GM23248 (cell line): ENCODE measurements at regions not wholly inside any gene's neighbourhood (a gene's known extent, or its start where the extent isn't known, plus 50 kb on each side); places are given as distances from the start of the nearest gene placed in this dataset.

Experiments
- DNase-seq: peaks from one replicate; pipeline ENCODE4 v3.0.0-alpha.2; 2015
- H2AFZ ChIP-seq: fragments of 200-600 bp; sonication (generic); 2 replicates; pipeline ENCODE4 v1.6.1; 2016; ENCODE audit warnings: antibody characterized with exemption
- H3F3A ChIP-seq: fragments of 200-600 bp; sonication (generic); 2 replicates; pipeline ENCODE4 v1.6.1; 2016; ENCODE audit warnings: mild to moderate bottlenecking, antibody characterized with exemption, mixed run types; ENCODE audit not compliant: insufficient read depth
- H3K27ac ChIP-seq: fragments of 200-600 bp; sonication (generic); 2 replicates; pipeline ENCODE4 v1.5.1; 2016; ENCODE audit warnings: mild to moderate bottlenecking
- H3K27me3 ChIP-seq: fragments of 200-600 bp; sonication (generic); replicated peaks from 2 replicates; pipeline ENCODE4 v1.6.1; 2016; ENCODE audit warnings: mild to moderate bottlenecking; ENCODE audit not compliant: insufficient read depth
- H3K36me3 ChIP-seq: fragments of 200-600 bp; sonication (generic); 2 replicates; pipeline ENCODE4 v1.6.1; 2016; ENCODE audit warnings: low read depth, mild to moderate bottlenecking
- H3K4me1 ChIP-seq: fragments of 200-600 bp; sonication (generic); 2 replicates; pipeline ENCODE4 v1.6.1; 2016; ENCODE audit warnings: mild to moderate bottlenecking; ENCODE audit not compliant: insufficient read depth
- H3K4me2 ChIP-seq: fragments of 200-600 bp; sonication (generic); one replicate; pipeline ENCODE4 v1.6.1; 2016; ENCODE audit warnings: mild to moderate bottlenecking; ENCODE audit not compliant: unreplicated experiment
- H3K4me3 ChIP-seq: fragments of 200-600 bp; sonication (generic); 2 replicates; pipeline ENCODE4 v1.5.1; 2016; ENCODE audit warnings: mild to moderate bottlenecking
- H3K79me2 ChIP-seq: fragments of 200-600 bp; sonication (generic); 2 replicates; pipeline ENCODE4 v1.6.1; 2016; ENCODE audit warnings: mild to moderate bottlenecking; ENCODE audit not compliant: insufficient read depth
- H3K9ac ChIP-seq: fragments of 200-600 bp; sonication (generic); 2 replicates; pipeline ENCODE4 v1.6.1; 2016; ENCODE audit warnings: mild to moderate bottlenecking
- H3K9me2 ChIP-seq: fragments of 200-600 bp; sonication (generic); 2 replicates; pipeline ENCODE4 v1.6.1; 2016; ENCODE audit warnings: mixed run types, mild to moderate bottlenecking, moderate library complexity; ENCODE audit not compliant: insufficient read depth
- H3K9me3 ChIP-seq: fragments of 200-600 bp; sonication (generic); one replicate; pipeline ENCODE4 v1.6.1; 2017; ENCODE audit warnings: low read depth
- H4K20me1 ChIP-seq: fragments of 200-600 bp; sonication (generic); 2 replicates; pipeline ENCODE4 v1.6.0; 2016; ENCODE audit not compliant: insufficient read depth
- EZH2 ChIP-seq: fragments of 200-600 bp; sonication (generic); IDR thresholded peaks from 2 replicates; pipeline ENCODE4 v1.6.1; 2018; ENCODE audit warnings: antibody characterized with exemption, mild to moderate bottlenecking; ENCODE audit not compliant: insufficient read depth, poor library complexity, severe bottlenecking
- EZH2phosphoT487 ChIP-seq: fragments of 200-600 bp; sonication (generic); IDR thresholded peaks from 2 replicates; pipeline ENCODE4 v1.6.1; 2018; ENCODE audit warnings: antibody characterized with exemption, moderate library complexity, mild to moderate bottlenecking, low read depth; ENCODE audit not compliant: insufficient read depth
- WGBS, 2 experiments: methylation state at CpG; one replicate each; pipeline ENCODE4 v1.1.6; 2015 to 2017; ENCODE audit warnings: low lambda C conversion rate in 2 of 2, low coverage in 1 of 2; ENCODE audit errors: missing lambda C conversion rate in 2 of 2; 5-methylcytosine and 5-hydroxymethylcytosine counted together
- in situ Hi-C: fragments of 300-500 bp; cut with MboI; formaldehyde crosslinking; loops from 2 replicates; pipeline ENCODE4 v1.15.0; 2020

GRCh38 chr2:2845806-2846315, 514.8 kb upstream of the MYT1L start:
- Histone ChIP-seq H2AFZ (no peak overlapping the region), H3K9me2 (no peaks in the 10 kb centered on the region), H3K4me3 (no peak overlapping the region), H3K27me3 (no peaks in the 10 kb centered on the region), H3K79me2 (no peaks in the 10 kb centered on the region), H3K9me3 (no peaks in the 10 kb centered on the region), H3F3A (no peaks in the 10 kb centered on the region), H3K9ac (no peak overlapping the region), H3K27ac (no peak overlapping the region), H3K36me3 (no peaks in the 10 kb centered on the region), H3K4me1 (no peaks in the 10 kb centered on the region), H4K20me1 (no peaks in the 10 kb centered on the region), H3K4me2 (no peak overlapping the region)
- TF ChIP-seq EZH2phosphoT487 (no peak), EZH2 (no peak)
- in situ Hi-C loops, result no loop called here
- DNase-seq, result no peak
- 37 to 40% methylated on average over 14 of the region's 14 CpGs for WGBS, 2 experiments

DNA sequence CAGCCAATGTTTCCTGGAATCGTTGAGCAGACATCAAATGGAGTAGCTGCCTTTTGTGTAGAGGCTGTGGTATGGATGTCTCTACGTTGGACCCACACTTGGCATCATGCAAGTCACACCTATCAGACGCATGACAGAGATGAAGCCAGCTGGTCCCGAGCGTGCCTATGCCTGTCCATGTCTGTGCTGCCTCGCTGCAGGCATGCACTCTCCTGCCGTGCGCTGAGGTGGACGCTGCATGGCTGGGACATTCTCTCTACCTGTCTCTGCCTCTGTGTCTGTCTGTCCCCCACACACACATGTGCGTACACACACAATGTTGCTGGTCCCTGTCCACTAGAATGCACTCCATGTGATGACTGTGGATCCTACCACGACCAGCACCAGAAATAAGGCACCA, 514.2 kb upstream of the MYT1L start:
- Histone ChIP-seq H3K27me3 (no peaks in the 10 kb centered on the region), H3F3A (no peaks in the 10 kb centered on the region), H3K36me3 (no peaks in the 10 kb centered on the region), H3K4me1 (no peaks in the 10 kb centered on the region), H3K4me3 (no peak overlapping the region), H3K4me2 (no peak overlapping the region), H3K9ac (no peak overlapping the region), H3K27ac (no peak overlapping the region), H2AFZ (no peak overlapping the region), H3K9me3 (no peaks in the 10 kb centered on the region), H4K20me1 (no peaks in the 10 kb centered on the region), H3K79me2 (no peaks in the 10 kb centered on the region), H3K9me2 (no peaks in the 10 kb centered on the region)
- DNase-seq, result no peak
- no peak for TF ChIP-seq EZH2
- no peak for TF ChIP-seq EZH2phosphoT487
- WGBS, 2 experiments, result 49 to 58% methylated on average over 11 of the region's 11 CpGs
- in situ Hi-C loops, result no loop called here

DNA sequence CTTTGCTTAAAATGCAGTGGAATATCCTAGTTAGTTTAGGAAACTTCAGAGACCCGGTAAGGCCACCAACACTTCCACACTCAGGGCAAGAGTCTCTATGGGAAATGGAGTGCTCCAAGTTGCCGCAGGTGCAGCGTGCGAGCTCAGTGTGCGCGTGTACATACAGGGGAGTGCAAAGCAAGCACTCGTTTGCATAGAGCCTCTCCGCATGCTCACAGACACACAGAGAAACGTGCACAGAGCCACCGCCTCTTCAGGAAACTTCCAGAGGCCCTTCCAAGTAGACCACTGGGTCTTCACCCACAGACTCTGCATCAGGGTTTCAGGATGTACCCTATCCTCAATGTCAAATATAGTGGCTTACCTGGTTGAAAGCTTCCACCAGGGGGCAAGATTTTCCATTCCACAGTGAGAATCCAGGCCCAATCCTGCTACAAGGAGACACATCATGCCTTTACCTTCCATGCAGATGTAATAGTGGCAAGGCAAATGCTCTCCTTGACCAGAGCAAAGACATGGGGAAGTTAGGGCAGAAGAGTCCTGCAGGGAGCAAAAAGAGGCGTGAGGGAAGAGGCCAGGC, 513.0 kb upstream of the MYT1L start:
- Histone ChIP-seq H3K4me3 (no peak overlapping the region), H3K27ac (no peak overlapping the region), H3K9me2 (no peaks in the 10 kb centered on the region), H3K36me3 (no peaks in the 10 kb centered on the region), H3K4me1 (no peaks in the 10 kb centered on the region), H4K20me1 (no peaks in the 10 kb centered on the region), H3K9ac (no peak overlapping the region), H3K79me2 (no peaks in the 10 kb centered on the region), H3K27me3 (no peaks in the 10 kb centered on the region), H2AFZ (no peak overlapping the region), H3F3A (no peaks in the 10 kb centered on the region), H3K4me2 (no peak overlapping the region), H3K9me3 (no peaks in the 10 kb centered on the region)
- TF ChIP-seq EZH2 (no peak), EZH2phosphoT487 (no peak)
- 67 to 70% methylated on average over 11 of the region's 11 CpGs for WGBS, 2 experiments
- no peak for DNase-seq
- in situ Hi-C loops, result no loop called here

- no peaks in the 10 kb centered on the region for H3K9me3 ChIP-seq
Measured at GRCh38 chr2:2842466-2842865, 511.4 kb upstream of the MYT1L start.

More at GRCh38 chr2:2842466-2842865, 511.4 kb upstream of the MYT1L start:
- TF ChIP-seq EZH2, result no peak
- TF ChIP-seq EZH2phosphoT487, result no peak
- no peaks in the 10 kb centered on the region for H4K20me1 ChIP-seq
- no peaks in the 10 kb centered on the region for H3K27me3 ChIP-seq
- H3K9ac ChIP-seq, result no peak overlapping the region
- no peak overlapping the region for H3K4me3 ChIP-seq
- H2AFZ ChIP-seq, result no peak overlapping the region
- no peaks in the 10 kb centered on the region for H3K79me2 ChIP-seq
- H3K4me1 ChIP-seq, result no peaks in the 10 kb centered on the region
- H3K9me2 ChIP-seq, result no peaks in the 10 kb centered on the region
- DNase-seq, result no peak
- H3K4me2 ChIP-seq, result no peak overlapping the region
- in situ Hi-C loops, result no loop called here
- H3F3A ChIP-seq, result no peaks in the 10 kb centered on the region
- no peak overlapping the region for H3K27ac ChIP-seq
- no peaks in the 10 kb centered on the region for H3K36me3 ChIP-seq
- 44 to 64% methylated on average over 7 of the region's 7 CpGs for WGBS, 2 experiments
